Coronary artery (tissue), 2 donors: ENCODE measurements at regions not wholly inside any gene's neighbourhood (a gene's known extent, or its start where the extent isn't known, plus 50 kb on each side); places are given as distances from the start of the nearest gene placed in this dataset.

Experiments used
- DNase-seq: peaks from one replicate; pipeline ENCODE4 v3.0.0-alpha.2; 2017; ENCODE audit warnings: low spot score
- H3K27ac ChIP-seq, 2 donors: fragments of 200-600 bp; sonication (generic); one replicate each; pipeline ENCODE4 v1.5.1; 2016 to 2019
- H3K4me3 ChIP-seq: fragments of 200-600 bp; sonication (generic); 2 replicates; pipeline ENCODE4 v1.5.1; 2016; ENCODE audit warnings: mild to moderate bottlenecking, moderate library complexity
- CTCF ChIP-seq: fragments of 200-600 bp; sonication (generic); IDR thresholded peaks from one replicate; pipeline ENCODE4 v1.5.1; 2019; ENCODE audit warnings: antibody characterized with exemption

GRCh38 chr1:229798558-229798957, 172.5 kb downstream of the URB2 start:
- no peak overlapping the region for H3K4me3 ChIP-seq

GRCh38 chr1:229803626-229804217, 177.7 kb downstream of the URB2 start:
- Histone ChIP-seq H3K4me3 (no peak overlapping the region), H3K27ac (no peak overlapping the region)
- no peak for TF ChIP-seq CTCF
- DNase-seq = no peak

More at GRCh38 chr1:229798558-229798957, 172.5 kb downstream of the URB2 start:
- no peak for DNase-seq
- TF ChIP-seq CTCF = no peak
- H3K27ac ChIP-seq = no peak overlapping the region

- H3K27ac ChIP-seq = no peak overlapping the region
Observed at GRCh38 chr1:229808272-229808671, 182.2 kb downstream of the URB2 start.

GRCh38 chr1:229810140-229810539, 184.1 kb downstream of the URB2 start:
- TF ChIP-seq CTCF = no peak
- H3K4me3 ChIP-seq = no peak overlapping the region
- H3K27ac ChIP-seq = no peak overlapping the region
- DNase-seq = no peak

More at GRCh38 chr1:229808272-229808671, 182.2 kb downstream of the URB2 start:
- no peak for TF ChIP-seq CTCF
- no peak for DNase-seq
- H3K4me3 ChIP-seq = no peak overlapping the region

- DNase-seq = no peak
- Histone ChIP-seq H3K4me3 (no peak overlapping the region), H3K27ac (no peak overlapping the region)
- TF ChIP-seq CTCF = no peak
Observed at GRCh38 chr1:229810961-229811360, 184.9 kb downstream of the URB2 start.

- H3K27ac ChIP-seq = no peak overlapping the region
- no peak overlapping the region for H3K4me3 ChIP-seq
- no peak for DNase-seq
- TF ChIP-seq CTCF = no peak
Observed at GRCh38 chr1:229812148-229812547, 186.1 kb downstream of the URB2 start.

- Histone ChIP-seq H3K27ac (no peak overlapping the region), H3K4me3 (no peak overlapping the region)
- TF ChIP-seq CTCF = no peak
- DNase-seq = no peak
Observed at GRCh38 chr1:229812693-229813092, 186.6 kb downstream of the URB2 start.
